Breast epithelium (tissue), 3 donors: ENCODE measurements at regions not wholly inside any gene's neighbourhood (a gene's known extent, or its start where the extent isn't known, plus 50 kb on each side); places are given as distances from the start of the nearest gene placed in this dataset.

ENCODE experiments used
- POLR2A ChIP-seq: fragments of 450-650 bp; IDR thresholded peaks from one replicate; pipeline ENCODE4 v1.6.1; 2016; ENCODE audit warnings: antibody characterized with exemption, mild to moderate bottlenecking, moderate library complexity
- POLR2AphosphoS5 ChIP-seq, 3 donors: sonication (generic); formaldehyde crosslinking; IDR thresholded peaks; one replicate each; pipeline ENCODE4 v1.6.1; 2017; ENCODE audit warnings: antibody characterized with exemption in 3 of 3
- TF ChIP-seq, protein P1 (sequence below), 3 donors: fragments of 450-650 bp; IDR thresholded peaks; one replicate each; pipeline ENCODE4 v1.5.1; 2016 to 2017; ENCODE audit warnings: antibody characterized with exemption in 3 of 3, mild to moderate bottlenecking in 3 of 3, moderate library complexity in 3 of 3

DNA sequence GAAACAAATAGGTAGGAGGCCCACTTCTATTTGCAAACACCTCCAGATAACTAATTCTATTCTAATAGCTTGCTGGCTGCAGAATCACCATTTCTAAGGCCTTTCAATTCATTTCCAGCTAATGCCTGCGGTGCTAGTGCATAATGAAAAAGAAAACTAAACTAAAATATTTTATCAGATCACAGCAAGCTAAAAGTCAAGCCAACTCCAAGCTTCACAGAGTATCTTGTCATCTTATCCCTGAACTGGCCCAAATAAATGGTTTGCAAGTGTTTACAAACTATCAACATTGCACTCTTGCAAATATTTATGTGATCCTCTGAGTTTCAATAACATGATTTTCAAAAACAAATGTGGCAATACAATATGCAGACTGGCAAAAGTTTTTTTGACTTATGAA, 166.0 kb downstream of the IPMK start:
- TF ChIP-seq POLR2A (no peak), POLR2AphosphoS5 (IDR thresholded peaks at IDR 0.05) (no peak)
- TF ChIP-seq, protein P1, sequence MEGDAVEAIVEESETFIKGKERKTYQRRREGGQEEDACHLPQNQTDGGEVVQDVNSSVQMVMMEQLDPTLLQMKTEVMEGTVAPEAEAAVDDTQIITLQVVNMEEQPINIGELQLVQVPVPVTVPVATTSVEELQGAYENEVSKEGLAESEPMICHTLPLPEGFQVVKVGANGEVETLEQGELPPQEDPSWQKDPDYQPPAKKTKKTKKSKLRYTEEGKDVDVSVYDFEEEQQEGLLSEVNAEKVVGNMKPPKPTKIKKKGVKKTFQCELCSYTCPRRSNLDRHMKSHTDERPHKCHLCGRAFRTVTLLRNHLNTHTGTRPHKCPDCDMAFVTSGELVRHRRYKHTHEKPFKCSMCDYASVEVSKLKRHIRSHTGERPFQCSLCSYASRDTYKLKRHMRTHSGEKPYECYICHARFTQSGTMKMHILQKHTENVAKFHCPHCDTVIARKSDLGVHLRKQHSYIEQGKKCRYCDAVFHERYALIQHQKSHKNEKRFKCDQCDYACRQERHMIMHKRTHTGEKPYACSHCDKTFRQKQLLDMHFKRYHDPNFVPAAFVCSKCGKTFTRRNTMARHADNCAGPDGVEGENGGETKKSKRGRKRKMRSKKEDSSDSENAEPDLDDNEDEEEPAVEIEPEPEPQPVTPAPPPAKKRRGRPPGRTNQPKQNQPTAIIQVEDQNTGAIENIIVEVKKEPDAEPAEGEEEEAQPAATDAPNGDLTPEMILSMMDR (IDR thresholded peaks at IDR 0.05): no peak
